ENCODE measurements at regions not wholly inside any gene's neighbourhood (a gene's known extent, or its start where the extent isn't known, plus 50 kb on each side); places are given as distances from the start of the nearest gene placed in this dataset.

- no peak for DNase-seq
These were observed 250.8 kb upstream of the TCF4 start for GRCh38 chr18:55838841-55839240.

DNA sequence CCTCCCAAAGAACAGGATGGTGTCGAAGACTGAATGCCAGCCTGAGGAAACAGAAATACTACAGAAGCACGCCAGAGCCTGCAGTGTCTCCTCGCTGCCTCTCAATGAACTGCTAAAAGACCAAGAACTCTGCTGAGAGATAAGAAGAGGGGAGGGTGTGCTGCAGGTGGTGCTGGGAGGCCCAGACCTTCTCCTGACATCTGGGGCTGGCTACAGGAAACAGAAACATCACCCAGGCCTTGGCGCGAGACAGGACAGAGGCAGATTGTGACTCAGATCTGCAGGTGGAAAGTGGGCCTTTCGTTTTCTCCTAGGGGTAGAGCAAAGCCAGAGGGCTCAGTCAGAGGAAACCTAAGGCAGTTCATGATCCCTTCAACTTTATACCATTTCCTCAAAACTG, 250.3 kb upstream of the TCF4 start:
- no peak for DNase-seq

DNA sequence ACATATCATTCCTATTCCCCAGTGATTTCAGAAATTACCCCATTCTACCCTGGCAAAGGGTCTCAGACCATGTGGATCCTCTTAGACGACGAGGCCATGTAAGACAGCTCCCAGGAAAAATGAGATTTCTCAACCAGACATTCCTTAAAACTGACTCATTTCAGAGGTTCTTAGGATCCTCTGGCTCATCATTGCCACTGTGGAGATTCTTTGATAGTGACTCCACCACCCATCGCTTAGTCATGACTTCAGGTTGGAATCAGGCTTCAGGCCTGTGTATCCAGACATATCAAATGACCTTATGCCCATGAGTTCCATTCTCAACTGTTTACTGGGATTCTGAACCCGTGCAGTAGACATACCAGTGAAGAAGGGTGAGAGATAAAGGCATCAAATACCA, 245.6 kb upstream of the TCF4 start:
- DNase-seq, result peak; percentile 100

- no peak for DNase-seq
These were observed 242.6 kb upstream of the TCF4 start for GRCh38 chr18:55830544-55830943.

DNA sequence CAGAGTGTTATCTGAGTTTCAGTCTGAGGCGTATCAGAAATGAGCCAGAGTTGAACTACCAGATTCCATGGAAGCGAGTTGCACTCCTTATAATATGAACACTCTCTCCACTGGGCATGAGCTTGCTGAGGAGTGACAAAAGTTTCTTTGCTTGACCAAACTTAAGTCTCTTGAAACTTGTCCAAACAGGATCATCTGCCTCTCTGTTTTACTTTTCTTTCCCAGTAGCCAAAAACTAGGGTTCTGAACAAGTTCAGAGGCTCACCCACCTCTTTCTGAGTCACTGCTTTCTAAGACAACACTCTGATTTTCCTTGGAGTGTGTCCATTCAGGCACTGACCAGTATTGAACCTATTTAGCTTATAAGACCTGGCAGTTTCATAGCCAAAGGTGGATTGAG, 233.2 kb upstream of the TCF4 start:
- DNase-seq, result peak; percentile 58

DNA sequence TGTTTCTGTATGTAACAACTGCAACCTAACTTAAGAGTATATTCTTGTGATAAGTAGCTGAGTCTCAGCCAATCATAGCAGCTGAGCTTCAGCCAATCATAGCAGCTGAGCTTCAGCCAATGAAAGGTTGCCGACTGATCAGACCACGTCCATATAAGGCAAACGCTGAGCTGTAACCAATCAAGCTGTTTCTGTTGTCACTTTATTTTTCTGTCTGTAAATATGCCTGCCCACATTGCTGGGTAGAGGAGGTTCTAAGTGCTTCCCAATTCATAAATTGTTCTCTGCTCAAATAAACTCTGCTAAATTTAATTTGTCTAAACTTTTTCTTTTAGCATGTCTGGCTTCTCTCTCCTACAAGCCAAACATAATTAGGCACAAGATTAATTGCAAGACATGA, 231.5 kb upstream of the TCF4 start:
- DNase-seq, result no peak

DNA sequence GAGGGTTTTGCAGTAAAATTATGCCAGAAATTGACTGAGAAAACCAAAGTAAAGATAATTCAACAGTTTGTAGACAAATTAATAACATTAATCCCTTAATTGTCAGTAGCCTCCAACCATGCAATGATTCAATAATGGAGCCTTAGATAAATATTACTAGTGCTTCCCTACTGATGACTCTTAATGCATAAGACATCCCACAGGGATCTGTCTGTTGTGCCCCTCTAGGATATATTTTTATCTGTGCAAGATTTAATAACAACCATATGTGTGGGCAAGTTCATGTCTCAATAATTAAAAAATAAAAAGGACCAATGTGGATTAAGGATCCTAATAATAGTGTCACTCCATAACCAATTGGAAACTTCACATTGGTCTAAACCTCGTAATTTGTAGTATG, 230.3 kb upstream of the TCF4 start:
- DNase-seq, result no peak

DNA sequence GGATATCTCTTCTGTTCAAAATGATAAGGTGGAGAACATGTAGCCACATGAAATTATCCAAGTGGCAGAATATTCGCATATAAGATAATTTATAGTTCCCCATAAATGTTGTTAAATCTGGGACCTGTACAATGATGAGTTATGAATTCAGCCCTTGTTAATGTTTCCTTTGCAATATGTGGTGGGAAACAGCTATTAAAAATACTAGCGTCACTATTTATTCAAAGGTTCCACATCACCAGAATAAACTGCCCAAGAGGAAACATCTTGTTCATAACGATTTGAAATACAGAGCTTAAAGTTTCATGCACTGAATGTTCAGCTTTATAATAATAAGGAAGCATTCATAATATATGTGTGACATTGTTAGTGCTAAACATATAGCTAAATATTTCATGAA, 223.9 kb upstream of the TCF4 start:
- DNase-seq, result no peak

DNA sequence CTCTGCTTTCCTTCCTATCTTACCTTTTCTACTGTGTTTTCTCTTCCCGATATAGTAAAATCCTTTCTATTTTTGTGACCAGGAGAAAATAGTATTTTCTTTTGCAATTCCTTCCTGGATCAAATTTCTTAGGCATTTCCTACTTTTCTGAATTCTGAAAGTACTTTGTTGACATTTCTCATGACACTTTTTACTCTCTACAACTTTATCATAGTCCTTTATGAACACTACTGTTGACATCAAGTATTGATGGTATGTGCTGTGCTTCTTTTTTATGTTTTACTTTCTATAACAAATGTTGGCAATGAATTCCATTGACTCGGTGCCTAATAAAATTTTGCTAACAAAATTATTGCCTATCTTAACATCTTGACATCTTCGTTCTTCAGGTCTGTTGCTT, 217.7 kb upstream of the TCF4 start:
- DNase-seq, result no peak

GRCh38 chr18:55795101-55795669, 207.2 kb upstream of the TCF4 start:
- DNase-seq, result no peak

GRCh38 chr18:55794288-55795052, 206.5 kb upstream of the TCF4 start:
- peak; percentile 63 for DNase-seq

GRCh38 chr18:55790296-55790695, 202.3 kb upstream of the TCF4 start:
- DNase-seq, result peak; percentile 98

DNA sequence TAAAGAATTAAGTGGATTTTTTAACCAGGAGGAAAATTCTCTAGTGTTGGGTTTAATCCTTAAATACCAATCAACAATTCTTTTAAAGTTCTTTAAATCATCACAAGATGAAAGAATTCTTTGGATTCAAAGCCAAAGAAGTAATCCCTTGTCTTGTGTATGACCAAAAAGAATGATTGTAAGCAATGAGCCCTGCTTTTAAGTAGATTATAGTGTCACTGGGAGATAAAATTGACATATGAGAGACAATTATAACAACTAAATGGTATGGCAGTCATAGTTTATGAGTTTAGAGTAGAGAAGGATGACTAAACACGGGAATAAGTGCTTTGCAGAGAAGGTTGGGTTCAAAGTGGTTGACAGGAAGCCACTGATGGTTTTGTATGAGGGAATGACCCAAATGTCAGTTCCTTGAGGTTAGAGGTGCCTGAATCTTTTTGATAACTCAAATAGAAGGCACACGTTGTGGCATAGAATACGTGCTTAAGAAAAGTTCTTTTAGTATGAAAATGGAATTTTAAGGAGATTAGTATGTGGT, 199.6 kb upstream of the TCF4 start:
- DNase-seq, result no peak

- no peak for DNase-seq
These were observed 198.8 kb upstream of the TCF4 start for GRCh38 chr18:55786651-55787272.

- no peak for DNase-seq
These were observed 195.9 kb upstream of the TCF4 start for GRCh38 chr18:55783921-55784320.

DNA sequence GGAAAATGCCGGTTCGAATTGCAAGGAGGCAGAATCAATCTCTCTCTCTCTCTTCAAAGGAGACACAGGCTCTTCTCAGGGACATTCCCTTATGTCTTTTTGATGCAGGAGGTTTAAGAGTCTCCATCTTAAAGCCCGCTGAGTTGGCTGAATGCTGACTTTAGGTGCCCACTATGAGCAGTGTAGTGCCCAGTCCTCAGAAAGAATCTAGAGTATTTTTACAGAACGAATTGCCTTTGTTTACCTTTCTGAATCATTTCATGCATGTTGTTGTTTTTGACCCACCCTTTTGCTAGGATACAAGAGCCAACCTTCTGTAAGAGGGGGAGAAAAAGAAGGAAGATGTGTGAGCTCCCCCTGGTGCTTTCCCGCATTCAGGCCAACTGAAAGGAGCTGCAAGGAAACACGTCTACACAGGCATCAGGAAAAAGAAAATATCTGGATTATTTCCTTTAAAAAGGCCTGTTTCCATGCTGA, 193.5 kb upstream of the TCF4 start:
- peak; percentile 80 for DNase-seq

DNA sequence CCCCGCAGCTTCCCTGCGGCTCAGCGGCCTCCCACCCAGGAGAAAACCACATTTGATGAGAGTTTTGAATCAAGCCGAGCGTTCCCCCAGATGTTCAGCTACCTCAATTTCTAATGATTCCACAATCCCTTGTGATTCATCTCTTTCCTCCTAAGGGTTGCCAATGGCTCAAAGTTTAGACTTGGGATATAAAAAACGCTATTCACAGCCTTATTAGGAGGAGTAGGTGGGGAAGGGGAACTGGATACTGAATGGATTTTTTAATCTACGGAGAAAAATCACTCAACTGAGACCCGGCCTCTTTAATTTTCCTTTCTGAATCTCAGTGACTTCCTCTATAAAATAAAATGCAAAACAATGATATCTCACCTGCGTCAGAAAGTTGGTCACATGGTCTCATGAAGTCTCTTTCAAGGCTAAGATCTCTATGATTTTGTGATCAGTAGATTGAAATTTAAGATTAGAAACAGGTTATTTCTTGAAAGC, 192.6 kb upstream of the TCF4 start:
- DNase-seq, result peak; percentile 75

- peak; percentile 49 for DNase-seq
These were observed 191.9 kb upstream of the TCF4 start for GRCh38 chr18:55779691-55780585.

DNA sequence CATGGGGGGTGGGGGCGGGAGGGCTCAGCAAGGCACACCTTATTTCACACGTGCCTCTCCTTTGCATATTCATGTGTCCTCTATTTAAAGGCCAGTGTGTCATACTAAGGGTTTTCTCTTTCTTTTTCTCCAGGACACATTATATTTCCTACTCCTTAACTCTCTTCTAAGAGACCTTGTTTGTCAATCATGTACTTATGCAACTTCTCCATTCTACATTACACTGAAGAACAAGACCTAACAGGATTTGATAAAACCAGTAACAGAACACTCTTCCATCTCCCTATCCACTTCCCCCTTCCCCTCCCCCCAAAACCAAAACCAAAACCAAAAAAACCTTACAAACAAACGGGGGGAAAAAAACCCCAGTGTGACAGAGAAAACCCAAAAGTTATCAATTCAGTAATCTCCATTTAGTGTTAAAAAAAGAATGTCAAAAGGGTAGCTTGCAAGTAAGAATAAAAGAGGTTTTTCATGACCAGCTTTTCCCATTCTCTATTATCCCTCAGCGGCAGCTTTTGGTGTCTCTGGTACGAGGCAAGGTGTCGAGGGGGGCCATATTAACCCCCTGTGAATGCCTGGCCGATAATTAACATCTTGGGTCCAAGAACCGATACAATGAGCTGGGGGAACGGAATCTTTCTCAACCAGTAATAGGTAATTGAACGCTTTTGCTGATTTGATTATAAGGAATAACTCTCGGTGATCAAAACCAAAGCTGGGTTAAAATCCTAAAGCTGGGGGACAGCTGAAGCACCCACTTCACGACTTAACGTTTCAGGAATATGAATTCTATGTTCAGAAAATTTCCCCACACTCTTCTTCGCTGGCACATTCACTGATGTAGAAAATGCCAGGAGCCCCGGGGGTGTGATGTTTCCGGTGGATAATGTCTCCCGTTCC, 191.0 kb upstream of the TCF4 start:
- DNase-seq, result peak; percentile 45

DNA sequence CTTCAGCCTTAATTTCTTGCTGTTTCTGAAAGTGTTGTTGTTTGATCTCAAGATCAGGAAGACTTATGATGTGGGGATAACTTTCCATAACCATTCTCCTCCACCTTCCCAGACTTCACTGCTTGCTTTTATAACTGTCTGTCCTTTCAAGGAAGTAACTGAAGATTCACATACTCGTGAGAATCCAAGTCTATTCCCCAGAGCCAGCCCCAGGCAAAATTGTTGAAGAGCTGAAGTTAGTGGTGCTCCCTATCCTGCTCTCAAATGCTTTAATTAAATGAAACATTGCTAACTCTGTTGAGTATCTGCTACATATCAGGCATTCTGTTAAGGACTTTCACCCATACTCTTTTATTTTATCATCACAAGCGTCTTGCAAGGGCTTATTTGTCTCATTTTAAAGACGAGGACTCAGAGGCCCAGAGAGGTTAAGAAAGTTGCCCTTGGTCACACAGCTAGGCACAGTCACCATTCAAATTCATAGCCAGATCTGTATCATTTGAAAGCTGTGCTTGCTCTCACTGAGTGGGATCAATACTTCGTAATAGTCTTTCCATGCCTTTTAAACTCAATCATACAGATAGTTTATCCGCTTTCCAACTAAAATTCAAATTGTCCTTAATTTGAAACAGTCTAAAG, 189.8 kb upstream of the TCF4 start:
- DNase-seq, result no peak

DNA sequence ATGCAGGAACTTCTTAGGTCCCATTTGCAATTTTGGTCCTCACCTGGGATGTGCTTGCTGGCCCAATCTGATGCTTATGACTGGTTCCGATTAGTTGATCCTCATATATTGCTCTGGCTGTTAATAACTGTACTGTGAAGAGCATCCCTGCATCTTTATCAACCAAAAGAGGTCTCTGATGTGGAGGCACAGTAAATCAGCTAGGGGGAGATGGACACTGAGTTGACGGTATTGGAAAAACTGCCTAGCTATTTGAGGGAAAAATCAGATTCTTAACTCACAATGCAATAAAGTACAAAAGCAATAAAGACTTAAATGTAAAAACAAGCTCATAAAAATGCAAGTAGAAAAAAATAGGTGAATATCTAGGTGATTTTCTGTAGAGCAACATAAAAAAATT, 188.0 kb upstream of the TCF4 start:
- no peak for DNase-seq
